ENCODE measurements at regions not wholly inside any gene's neighbourhood (a gene's known extent, or its start where the extent isn't known, plus 50 kb on each side); places are given as distances from the start of the nearest gene placed in this dataset.
A peak's percentile ranks its signal among the peaks of the same experiment; 100 is the strongest.
"Not testable (repeated sequence)": the region's sequence is repeated elsewhere in the genome, so short reads cannot be mapped to it uniquely, and the experiment has no call there.

DNA sequence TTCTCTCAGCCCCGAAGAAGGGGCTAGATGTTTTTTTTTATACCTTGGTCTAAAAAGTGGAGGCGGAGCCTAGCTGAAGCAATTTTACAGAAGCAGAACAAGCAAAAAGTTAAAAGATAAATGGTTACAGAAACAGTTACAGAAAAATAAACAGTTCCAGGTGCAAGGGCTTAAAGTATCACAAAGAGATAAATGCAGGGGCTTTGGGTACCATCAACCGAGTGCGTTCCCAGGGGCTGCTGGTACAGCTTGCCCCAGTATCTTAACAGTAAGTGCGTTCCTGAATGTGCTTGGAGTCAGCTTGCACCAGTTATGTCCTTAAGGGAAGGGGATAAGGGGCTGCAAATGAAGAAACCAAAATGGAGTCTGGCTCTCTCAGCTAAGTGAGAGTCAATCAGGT lies 173.9 kb upstream of the MBL2 start:
- DNase-seq = no peak

DNA sequence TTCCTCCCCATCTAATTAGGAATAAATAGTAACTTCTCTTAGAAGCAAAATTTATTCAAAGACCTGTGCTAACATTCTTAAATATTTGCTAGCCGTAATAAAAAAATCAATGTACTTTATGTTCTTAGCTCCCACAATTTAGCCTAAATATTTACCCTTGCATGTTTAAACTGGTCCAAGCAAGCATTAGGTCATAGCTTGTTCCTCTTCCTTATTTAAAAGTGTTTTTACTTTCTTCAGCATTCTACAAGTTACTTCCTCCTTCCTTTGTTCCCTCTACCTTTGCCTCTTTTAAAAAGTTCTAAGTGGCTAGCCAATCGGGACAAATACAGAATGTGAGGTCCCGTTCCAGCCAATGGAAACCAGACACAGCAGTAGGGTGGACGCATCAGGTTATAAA lies 172.9 kb upstream of the MBL2 start:
- not testable (repeated sequence) for DNase-seq

DNA sequence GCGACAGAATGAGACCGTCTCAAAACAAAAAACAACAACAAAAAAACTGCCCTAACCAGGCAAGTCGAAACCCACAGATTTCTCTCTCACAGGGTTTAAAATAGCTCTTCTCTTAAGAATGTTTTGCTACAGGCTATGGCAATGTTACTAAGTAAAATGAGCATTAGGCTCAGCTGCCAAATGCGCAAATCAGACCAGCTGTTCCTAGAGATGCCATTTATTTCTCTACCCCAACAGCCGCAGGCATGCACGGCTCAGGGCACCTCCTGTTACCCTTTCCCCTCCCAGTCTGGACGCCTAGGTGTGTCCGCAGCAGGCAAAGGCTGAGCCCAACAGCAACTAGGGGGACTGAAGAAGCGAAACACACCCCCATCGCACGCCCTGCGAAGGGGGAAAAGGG lies 168.3 kb upstream of the MBL2 start:
- no peak for DNase-seq

DNA sequence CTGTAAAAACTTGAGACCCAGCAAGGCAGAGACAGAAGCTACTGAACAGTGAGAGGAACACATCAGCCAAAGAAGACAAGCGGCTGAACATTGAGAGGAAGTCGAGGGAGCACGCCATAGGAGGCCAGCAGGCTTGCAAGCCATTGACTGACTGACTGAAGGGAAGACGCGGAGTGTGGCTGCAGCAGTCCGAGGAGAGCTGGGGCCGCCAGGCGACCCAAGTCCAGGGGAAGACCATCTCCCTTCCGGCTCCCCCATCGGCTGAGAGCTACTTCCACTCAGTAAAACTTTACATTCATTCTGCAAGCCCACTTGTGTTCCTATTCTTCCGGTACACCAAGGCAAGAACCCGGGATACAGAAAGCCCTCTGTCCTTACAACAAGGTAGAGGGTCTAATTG lies 167.3 kb upstream of the MBL2 start:
- DNase-seq = no peak

DNA sequence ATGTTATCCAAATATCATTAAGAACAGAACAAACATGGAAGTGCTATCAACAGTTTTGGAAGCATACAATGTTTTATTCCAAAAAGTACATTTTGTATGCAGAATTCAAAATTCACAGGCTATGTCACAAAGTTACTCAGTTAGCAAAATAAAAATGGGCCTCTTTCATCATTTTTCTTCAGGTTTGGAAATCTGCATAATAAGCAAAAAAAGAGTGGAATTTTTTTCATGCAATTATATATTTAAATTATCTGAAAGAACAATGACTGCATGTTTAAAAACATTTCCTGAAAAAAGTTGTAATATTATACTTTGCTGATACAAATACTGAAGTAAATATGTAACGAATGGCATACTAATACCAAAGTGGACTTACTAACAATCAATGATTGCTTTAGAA lies 161.2 kb upstream of the MBL2 start:
- no peak for DNase-seq

DNA sequence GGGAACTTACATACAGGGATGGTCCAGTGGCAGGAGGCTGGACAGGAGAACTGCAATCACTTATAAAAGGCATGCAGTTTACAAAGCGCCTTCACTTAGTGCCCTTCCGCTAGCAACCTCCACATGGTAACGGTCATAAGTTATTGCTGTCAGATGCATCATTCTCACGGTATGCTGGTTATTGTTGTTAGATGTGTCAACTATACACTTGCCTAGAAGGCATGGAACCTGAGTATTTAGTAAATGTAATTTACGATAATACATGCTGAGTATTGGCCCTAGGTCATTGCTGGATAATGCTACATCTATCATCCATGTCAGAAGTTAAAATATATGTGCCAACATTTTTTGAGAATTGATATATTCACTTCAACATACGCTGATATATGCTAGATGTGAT lies 155.1 kb upstream of the MBL2 start:
- DNase-seq = no peak

DNA sequence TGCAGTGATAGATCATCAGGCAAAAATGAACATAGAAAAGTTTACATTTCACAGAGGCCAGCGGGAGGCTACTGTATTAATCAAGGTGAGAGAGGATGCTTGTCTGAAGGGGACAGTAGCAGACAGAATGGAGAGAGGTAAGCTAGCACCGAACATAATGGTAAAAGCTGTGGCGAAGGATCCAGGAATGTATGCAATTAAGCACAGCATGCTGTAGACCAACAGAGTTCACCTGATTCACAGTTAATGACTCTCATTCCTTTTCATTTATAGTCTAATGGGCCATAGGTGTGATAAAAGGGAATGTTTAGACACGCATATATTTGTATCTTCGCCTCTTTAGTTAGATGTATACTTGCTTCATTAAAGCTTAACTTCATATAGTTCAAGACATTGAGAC lies 150.9 kb upstream of the MBL2 start:
- DNase-seq = no peak

DNA sequence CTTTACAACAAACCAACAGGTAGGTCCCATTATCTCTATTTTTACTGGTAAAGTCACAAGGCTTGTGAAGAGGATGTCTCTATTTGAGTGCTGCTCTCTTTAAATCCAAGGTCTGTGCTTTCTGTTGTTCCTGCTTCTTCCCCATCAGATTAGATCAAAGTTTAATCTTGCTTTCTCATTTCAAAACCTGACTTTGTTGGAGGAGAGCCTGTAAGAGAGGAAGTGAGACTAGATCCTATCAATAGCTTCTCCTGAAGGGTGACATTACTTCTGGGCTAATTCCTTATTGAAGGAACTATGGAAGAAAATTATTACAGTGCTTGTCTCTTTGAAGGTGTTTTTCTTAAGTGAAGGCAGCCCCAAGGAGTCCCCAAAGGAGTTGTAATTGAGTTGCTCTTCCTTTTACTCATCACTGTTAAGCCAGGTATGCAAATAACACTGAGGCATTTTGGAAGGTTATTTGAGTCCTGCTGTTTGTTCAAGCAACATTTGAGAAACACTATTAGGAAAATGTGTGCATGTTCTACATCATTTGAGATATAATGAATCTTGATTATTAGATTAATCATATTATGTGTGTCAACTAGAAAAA lies 146.2 kb upstream of the MBL2 start:
- DNase-seq = no peak

DNA sequence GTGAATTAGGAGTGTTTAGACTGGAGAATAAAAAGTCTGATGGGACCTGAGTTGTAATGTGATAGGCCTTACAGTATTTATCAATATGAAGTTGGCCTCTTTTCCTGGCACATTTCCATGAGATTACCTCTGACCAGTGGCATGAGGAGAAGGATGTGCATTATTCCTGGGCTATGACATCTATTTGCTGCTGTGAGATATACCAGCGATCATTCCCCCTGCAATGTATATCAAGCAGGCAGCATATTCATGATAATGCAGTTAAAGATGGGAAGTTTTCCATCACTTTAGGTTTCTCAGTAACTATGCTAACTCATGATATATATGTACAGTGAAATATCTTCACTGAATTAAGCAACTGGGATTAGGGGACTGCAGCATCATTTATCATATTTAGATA lies 142.8 kb upstream of the MBL2 start:
- DNase-seq = no peak

DNA sequence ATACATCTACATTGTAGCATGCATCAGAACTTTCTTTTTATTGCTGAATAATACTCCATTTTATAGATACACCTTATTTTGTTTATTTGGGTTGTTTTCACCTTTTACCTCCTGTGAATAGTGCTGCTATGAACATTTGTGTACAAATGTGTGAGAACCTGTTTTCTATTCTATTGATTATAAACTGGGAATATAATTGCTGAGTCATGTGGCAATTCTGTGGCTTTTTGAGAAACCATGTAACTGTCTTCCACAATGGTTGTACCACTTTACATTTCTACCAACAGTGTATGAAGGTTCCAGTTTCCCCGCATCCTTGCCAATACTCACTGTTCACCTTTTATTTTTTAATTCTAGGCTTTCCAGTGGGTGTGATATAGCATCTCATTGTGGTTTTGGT lies 138.6 kb upstream of the MBL2 start:
- DNase-seq = no peak

DNA sequence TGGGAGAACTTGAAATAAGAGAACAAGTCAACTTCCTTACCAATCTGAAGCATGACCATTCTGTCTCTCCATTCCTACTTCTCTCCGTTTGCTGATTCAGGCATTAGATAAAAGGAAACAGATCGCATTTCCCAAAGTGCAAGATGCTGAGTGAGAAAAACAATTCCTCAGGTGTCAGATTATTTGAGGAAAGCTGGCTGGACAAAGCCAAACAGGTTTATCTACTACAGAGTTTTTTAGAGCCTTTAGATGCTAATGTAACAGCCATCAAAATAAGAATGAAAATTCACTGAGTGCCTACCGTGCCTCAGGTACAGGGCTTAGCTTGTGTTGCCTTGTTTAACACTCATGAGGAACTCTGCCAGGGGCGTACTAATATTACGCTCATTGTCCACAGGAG lies 135.9 kb upstream of the MBL2 start:
- DNase-seq = no peak

DNA sequence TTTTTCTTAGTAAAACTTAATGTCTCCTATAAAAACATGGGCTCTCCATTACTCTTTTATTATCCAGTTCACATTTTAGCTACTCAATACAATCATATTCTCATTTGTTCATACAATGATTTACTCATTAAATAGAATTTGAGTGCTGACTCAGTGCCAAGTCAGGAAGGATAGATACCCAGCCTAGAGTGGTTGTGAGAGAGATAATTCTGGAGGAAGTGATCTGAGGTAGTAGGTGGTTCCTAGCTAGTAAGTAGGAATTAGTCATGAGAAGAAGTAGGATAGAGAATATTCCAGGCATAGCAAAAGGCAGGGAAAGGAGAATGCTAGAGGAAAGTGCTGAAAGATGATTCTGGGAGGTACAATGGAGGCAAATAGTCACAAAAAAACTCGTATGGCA lies 133.5 kb upstream of the MBL2 start:
- no peak for DNase-seq

DNA sequence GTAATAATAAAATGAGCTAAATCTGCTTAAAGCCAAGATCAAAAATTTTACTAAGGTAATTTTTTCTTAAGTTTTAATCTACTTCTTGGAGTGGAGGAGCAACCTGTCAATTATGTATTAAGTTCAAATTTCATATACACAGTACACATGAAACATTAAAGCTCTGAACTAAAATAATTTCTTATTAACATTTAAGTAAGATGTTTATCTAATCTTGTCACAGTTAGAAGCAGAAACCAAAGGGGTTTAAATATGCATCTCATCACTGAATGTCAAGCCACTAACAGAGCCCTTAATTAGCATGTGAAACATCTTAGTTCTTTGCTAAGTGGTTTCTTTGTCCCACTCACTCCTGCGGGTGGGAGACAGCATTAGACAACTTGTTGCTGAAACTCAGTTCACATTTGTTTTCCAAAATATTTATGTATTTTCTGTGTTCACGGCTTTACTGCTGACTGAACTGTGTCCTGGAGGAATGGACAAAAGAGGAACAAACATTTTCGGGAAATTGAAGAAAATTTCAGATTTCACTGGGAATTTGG lies 130.9 kb upstream of the MBL2 start:
- no peak for DNase-seq

DNA sequence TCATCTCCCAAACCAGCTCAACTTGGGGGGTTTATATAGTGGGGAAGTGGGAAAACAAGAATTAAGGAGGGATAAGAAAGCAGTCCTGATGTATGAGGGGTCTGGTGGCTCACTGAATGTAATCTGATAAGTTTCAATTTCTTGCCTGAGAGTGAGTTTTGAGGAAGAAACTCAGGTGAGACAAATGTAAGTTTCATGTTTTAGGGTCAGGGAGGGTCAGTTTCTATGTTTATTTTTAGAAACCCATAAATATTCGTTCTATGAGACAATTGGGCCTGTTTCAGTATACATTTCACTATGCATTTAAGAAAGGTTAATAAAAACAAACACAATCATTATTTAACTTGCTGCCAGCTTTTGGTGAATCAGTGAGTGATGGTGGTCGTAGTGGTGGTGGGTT lies 128.0 kb upstream of the MBL2 start:
- DNase-seq = no peak

DNA sequence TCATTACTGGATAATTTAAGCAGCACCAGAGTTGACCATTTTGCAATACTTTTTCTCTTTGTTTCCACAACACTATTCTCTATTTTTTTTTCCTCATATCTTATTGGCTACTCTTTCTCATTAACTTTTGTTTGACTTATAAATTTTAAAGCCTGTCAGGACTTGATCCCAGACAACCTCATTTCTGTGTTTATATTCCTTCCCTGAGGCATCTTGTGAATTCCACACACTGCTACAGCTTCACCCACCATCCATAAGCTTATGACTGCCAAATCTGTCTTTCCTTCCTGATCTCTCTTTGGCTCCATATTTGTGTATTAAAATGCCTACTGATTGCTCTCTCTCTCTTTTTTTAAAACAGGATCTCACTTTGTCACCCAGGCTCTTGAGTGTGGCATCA lies 124.6 kb upstream of the MBL2 start:
- no peak for DNase-seq

DNA sequence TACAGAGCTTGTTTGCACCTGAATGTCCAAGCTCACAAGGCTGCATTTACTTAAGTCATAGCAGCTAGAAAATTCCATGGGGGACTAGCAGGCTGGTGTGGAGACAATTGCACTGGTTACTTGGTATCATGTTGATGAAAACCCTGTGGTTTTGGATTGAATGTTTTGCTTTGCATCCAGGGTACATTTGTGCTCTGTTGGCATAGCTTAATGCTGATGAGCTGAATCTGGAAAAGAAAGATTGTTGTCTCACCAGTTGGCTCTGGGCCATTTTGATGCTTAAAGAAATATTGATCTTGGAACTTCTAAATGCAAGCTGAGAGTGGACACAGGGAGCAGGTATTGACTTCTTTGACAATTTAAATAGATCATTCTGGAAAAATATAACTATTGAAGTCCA lies 122.5 kb upstream of the MBL2 start:
- DNase-seq = no peak

DNA sequence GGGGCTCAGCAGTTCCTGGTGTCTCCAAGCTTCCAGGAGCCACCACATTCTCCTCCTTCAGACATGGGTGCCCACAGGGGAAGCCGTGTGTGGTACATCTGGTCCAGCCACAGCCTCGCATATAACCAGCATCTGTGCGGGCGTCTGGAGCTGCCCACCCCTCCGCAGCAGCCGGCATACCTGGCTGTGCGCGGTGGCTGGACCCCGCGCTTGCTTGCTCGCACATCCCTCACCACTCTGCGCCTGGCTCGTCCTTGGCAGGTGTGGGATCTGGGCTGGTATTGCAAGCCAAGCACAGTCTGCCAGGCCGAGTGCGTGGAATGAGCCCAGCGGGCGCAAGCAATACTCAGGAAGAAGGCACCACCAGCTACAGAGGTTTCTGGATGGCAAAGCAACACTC lies 117.7 kb upstream of the MBL2 start:
- no peak for DNase-seq

DNA sequence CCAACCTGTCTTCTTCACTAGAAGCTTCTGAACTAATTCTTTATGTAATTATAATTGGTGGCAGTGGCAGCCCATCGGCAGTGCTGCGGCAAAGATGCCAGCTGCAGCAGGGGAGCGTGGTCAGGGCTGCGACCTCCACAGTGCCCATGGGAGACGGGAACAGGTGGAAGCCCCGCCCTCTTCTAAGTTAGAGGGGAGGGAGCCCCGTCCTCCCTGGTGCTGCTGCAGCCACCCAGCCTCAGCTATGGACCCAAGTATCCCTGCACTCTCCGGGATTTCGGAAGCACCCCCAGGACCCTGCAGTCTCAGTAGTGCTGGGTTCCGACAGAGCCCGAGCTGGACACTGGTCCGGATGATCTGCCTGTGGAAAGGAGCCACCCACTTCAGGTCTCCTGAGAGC lies 117.0 kb upstream of the MBL2 start:
- DNase-seq = no peak

DNA sequence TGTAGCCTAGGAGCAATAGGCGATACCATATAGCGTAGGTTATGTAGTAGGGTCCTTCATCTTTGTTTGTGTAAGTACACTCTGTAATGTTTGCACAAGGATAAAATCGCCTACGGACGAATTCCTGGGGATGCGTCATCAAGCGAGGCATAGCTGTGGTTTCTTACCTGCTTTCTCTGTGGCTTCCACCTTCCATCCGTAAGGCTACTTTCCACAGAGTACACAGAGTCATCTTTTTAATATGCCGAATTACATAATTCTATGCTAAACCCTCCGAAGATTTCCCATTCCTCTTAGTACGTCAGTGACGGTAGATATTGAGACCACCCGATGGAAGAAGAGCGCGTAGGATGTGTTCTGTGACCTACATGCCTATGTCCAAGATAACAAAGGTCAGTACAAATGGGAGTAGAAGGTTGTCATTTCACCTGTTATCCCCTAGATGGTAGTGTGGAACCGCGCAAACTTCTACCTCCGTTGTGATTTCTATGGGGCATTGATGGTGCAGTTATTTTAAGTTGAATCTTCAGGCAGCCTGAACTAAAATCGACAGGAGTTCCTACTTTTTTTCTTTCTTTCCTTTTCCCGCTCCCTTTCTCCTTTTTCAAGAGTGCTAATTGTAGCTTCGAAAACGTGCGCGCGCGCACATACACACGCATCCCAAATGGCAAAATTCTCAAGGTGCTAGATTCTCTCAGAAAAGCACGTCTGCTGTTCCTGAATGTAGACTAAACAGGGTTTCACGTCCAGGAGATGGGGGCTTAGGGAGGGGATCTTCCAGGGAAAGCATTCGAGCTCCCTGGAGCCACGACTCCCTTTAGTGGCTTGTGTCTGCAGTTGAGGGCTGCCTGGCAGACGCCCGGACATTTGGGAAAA lies 111.7 kb upstream of the MBL2 start:
- peak; percentile 71 for DNase-seq

DNA sequence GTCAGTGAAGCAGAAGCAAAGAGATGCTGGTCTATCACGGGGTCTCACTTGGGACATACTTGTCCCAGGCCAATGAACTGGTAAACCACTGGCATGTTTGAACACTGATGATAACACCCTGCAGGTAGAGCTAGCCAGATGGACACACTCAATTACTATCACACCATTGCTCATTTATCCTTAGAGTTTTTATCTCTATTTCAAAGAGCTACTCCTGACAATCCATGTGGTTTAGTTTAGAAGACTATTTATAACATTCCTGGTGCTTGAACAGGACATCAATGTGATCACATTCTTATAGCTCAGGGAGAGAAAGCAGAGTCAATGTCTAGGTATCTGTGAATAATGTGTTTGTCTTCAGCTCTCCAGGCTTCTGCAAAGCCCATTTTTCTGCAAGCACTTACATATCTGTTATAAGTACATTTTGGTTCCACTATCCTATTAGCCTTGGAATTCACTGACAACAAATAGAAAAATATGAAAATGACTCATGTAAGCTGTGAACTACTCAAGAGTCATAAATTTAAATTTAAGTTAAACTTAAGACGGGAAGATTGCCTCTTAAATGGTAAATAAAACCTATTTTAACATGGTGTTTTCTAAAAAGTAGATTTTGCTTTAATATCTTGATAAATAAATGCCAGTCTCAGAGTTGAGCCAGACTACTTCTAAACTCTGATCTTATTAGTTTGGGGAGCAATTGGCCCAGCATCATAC lies 106.7 kb upstream of the MBL2 start:
- peak; percentile 84 for DNase-seq

DNA sequence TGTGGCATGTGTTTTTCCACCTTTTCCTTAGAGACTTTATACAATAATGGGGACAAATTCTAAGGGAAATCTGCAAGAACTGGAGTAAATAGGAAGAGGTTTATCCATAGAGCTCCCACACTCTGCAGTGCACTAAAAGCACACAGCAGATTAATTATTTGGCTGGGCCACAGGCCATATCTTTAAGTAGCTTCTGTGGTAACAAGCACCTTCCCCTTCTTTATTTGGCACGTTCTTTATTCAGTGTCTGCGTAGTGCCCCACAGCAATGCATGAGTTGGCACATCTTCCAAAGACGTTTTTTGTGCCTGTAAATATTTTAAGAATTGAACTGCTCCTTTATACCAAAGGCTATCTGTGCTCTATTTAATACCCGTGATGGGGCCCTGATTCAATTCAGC lies 104.9 kb upstream of the MBL2 start:
- no peak for DNase-seq

DNA sequence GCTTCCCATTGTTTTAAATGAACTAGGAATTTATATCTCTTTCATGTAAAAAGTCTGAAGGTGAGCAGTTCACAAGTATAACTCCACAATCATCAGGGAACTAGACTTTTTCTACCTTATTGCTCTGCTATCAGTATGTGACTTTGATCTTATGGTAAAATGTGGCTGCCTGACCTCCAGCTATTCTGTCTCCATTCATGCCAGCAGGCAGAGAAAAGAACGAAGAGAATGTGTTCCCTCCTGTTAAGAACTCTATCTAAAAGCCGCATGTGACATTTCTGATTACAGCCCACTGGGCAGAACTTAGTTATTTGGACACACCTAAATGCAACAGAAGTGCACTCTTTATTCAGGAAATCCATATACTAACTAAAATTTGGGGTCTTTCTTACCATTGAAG lies 102.8 kb upstream of the MBL2 start:
- DNase-seq = no peak

DNA sequence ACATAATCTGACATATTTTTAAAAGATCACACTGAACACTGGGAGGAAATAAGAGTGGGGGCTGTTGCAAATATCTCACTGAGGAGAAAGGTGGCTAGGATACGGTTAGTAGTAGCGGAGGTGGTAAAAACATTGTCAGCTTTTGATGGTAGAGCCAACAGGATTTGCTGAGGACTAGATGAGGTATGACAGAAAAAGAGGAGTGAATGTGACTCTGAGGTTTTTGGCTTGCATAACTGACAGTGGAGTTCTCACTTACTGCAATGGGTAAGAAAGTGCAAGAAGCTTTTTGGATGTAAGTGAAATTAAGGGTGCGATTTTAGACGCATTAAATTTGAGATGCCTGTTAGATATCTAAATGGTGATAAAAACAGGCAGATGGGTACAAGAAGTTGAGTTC lies 102.0 kb upstream of the MBL2 start:
- no peak for DNase-seq
